ENCODE measurements at regions not wholly inside any gene's neighbourhood (a gene's known extent, or its start where the extent isn't known, plus 50 kb on each side); places are given as distances from the start of the nearest gene placed in this dataset.
"Not testable (repeated sequence)": the region's sequence is repeated elsewhere in the genome, so short reads cannot be mapped to it uniquely, and the experiment has no call there.

- peak; percentile 84 for DNase-seq (ENCODE audit: low read depth)
Observed at GRCh38 chr4:112082954-112083586, 62.2 kb upstream of the FAM241A start.

GRCh38 chr4:112083587-112084347, 61.5 kb upstream of the FAM241A start:
- peak; percentile 72 for DNase-seq (ENCODE audit: low read depth)

GRCh38 chr4:112085156-112086035, 59.9 kb upstream of the FAM241A start:
- DNase-seq (ENCODE audit: low read depth) = peak; percentile 45

- no peak for DNase-seq (ENCODE audit: low read depth)
Observed at GRCh38 chr4:112086036-112086434, 59.2 kb upstream of the FAM241A start.

- DNase-seq (ENCODE audit: low read depth) = not testable (repeated sequence)
Observed at GRCh38 chr4:112086661-112087060, 58.6 kb upstream of the FAM241A start.

DNA sequence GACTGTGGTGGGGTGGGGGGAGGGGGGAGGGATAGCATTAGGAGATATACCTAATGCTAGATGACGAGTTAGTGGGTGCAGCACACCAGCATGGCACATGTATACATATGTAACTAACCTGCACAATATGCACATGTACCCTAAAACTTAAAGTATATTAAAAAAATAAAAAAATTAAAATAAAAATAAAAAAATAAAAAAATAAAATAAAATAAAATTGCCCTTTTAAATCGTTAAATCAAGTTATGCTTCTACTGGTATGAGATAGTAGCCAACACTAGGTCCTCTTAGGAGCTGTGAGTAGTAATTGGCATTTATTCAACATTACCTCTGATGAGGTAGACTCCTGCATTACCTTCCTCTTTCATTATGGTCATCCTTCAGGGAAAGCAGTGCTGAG, 52.9 kb upstream of the FAM241A start:
- not testable (repeated sequence) for DNase-seq (ENCODE audit: low read depth)

DNA sequence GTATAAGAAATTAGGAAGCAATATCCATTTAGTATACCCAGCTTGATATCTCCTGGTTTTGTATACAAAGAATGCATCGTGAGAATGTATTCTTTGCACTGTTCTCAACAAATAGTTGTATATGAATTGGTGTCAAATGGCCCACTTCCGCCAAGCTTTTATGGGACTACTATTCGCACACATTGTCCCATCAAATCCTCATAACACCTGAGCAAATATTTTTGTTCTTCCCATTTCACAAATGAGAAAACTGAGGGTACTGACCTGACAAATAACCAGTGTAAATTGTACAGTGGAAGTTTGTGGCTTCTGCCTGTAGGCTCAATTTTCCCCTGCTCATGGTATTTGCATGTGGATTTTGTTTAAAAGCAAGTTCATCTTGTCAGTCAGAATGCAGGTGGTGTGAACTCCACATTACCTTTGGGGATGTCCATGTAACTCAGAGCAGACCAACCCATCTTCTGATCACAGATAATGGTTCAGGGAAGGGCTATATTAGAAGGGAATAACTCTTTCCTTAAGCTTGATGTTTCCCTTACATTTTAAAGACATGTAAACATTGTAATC, 51.5 kb upstream of the FAM241A start:
- DNase-seq (ENCODE audit: low read depth) = no peak

GRCh38 chr4:112094330-112094729, 50.9 kb upstream of the FAM241A start:
- no peak for DNase-seq (ENCODE audit: low read depth)

Data from iris pigment epithelial cell (primary cell).